ENCODE measurements at regions not wholly inside any gene's neighbourhood (a gene's known extent, or its start where the extent isn't known, plus 50 kb on each side); places are given as distances from the start of the nearest gene placed in this dataset.

DNA sequence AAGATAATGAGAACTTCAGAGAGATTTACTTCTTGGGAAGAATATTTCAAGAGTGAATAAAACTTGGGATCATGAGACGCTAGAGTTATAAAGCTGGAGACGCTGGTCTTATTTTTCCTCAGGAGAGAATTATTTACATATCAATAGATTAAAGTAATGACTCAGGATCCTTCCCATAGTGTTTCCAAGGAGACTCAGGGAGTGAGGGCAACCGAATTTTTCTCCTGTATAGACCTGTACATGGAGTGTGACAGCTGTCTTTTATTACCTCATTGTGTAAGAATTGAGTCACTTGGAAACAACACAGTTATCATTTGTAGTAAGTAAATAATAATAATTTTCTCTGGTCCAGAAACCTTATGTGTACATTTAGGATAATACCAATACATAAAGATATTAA, 1905.5 kb downstream of the OLFM4 start:
- no peak for DNase-seq (ENCODE audit: low spot score)
- Mint-ChIP-seq H3K4me1 (ENCODE audit: low read depth) (no peaks in the 10 kb centered on the region), H3K36me3 (ENCODE audit: low read depth) (no peaks in the 10 kb centered on the region), H3K4me3 (no peak overlapping the region), H3K9me3 (peaks cover 50% of the 10 kb centered on the region), H3K27me3 (ENCODE audit: low read depth) (no peaks in the 10 kb centered on the region), H3K27ac (no peak overlapping the region)

DNA sequence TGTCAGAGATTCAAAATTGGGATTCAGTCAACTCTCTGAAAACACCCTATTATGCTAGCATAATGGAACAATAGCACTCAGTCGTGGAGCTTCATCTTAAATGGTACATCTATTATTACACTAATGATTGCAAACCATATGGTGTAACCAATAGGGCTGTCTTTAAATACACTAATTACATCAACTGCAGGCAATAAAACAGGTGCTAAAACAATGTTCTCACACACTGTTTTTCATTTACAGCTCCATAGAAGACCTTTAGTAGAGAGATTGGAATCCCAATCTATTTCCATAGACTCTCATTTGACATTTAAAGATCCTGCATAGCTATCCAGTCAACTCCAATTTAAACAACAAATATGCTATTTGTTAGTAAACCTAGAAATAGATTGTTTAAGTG, 1917.4 kb downstream of the OLFM4 start:
- no peaks in the 10 kb centered on the region for H3K36me3 Mint-ChIP-seq (ENCODE audit: low read depth)

DNA sequence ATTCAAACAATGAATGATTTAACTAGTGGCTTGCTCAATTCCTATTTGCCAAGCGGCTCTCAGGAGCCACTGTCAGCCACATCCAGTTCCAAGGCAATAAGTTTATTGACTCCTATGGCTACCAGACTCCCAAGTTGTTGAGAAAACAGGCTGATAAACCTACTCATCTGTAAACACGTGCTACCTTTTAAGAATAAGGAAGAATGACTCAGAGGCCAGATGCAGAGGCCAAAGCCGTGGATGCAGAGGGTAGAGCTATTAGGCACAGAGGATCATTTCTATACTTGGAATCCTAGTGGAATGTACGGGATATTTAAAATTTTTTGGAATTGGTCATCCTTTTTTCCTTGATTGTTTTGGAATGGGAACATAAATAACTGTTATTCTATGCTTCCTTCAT, 1921.1 kb downstream of the OLFM4 start:
- Mint-ChIP-seq H3K4me3 (no peak overlapping the region), H3K27me3 (ENCODE audit: low read depth) (no peaks in the 10 kb centered on the region), H3K4me1 (ENCODE audit: low read depth) (no peaks in the 10 kb centered on the region), H3K36me3 (ENCODE audit: low read depth) (no peaks in the 10 kb centered on the region), H3K9me3 (peaks cover 11% of the 10 kb centered on the region), H3K27ac (no peak overlapping the region)
- no peak for DNase-seq (ENCODE audit: low spot score)

More for the DNA sequence above, 1917.4 kb downstream of the OLFM4 start:
- Mint-ChIP-seq H3K9me3 (peaks cover 17% of the 10 kb centered on the region), H3K4me1 (ENCODE audit: low read depth) (no peaks in the 10 kb centered on the region), H3K27me3 (ENCODE audit: low read depth) (no peaks in the 10 kb centered on the region), H3K27ac (no peak overlapping the region), H3K4me3 (no peak overlapping the region)
- no peak for DNase-seq (ENCODE audit: low spot score)

DNA sequence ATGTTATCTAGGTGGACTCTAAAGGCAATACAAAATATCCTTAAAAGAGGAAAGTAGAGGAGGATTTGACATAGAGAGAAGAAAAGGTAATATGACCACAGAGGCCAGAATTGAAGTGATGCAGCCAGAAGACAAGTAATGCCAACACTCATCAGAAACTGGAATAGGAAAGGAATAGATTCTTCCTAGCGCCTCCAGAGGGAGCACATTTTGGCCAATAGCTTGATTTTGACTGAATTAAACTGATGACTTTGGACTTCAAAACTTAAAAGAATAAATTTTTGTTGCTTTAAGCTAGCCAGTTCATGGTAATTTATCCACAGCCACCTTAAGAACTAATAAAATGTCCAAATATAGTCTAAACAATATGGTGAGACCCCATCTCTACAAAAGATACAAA, 1921.9 kb downstream of the OLFM4 start:
- Mint-ChIP-seq H3K4me3 (no peak overlapping the region), H3K4me1 (ENCODE audit: low read depth) (no peaks in the 10 kb centered on the region), H3K36me3 (ENCODE audit: low read depth) (no peaks in the 10 kb centered on the region), H3K27ac (no peak overlapping the region), H3K27me3 (ENCODE audit: low read depth) (no peaks in the 10 kb centered on the region), H3K9me3 (peaks cover 13% of the 10 kb centered on the region)
- DNase-seq (ENCODE audit: low spot score) = no peak

DNA sequence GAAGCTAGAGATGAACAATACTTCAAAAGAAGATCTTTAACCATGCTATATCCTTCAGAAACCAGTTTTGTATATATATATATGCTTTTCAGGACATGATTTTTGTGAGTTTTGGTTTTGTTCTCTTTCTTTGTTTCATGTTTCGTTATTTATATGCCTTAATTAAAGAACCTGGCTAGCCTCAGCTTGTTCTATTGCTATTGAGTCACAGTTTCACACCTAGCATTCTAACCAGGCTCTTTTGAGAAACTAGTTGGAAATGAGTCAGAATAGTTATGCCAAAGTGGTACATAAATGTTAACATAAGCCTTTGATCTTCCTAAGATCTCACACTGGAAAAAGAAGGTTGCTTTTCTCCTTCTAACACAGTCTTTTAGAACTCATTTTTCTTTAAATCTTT, 1925.2 kb downstream of the OLFM4 start:
- no peak for DNase-seq (ENCODE audit: low spot score)
- peaks cover 10% of the 10 kb centered on the region for H3K9me3 Mint-ChIP-seq
- no peaks in the 10 kb centered on the region for H3K4me1 Mint-ChIP-seq (ENCODE audit: low read depth)
- H3K36me3 Mint-ChIP-seq (ENCODE audit: low read depth) = no peaks in the 10 kb centered on the region
- H3K4me3 Mint-ChIP-seq = no peak overlapping the region
- H3K27ac Mint-ChIP-seq = no peak overlapping the region
- no peaks in the 10 kb centered on the region for H3K27me3 Mint-ChIP-seq (ENCODE audit: low read depth)

DNA sequence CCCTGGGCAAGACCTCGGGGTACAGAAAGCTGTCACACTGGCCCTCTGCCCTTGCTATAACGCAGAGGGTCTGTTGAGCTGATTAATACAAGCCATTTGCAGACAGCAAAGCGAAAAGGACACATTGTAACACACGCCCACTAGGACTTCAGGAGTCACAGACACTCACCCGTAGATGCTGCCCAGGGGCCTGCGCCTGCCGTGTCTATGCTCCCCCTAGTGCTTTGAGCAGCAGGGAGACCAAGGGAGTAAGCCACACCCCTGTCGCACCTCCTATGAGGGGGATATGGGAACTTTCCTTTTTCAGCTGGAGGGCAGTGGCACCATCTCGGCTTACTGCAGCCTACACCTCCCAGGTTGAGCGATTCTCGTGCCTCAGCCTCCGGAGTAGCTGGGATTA, 1930.2 kb downstream of the OLFM4 start:
- Mint-ChIP-seq H3K4me1 (ENCODE audit: low read depth) (no peaks in the 10 kb centered on the region), H3K36me3 (ENCODE audit: low read depth) (no peaks in the 10 kb centered on the region), H3K4me3 (no peak overlapping the region), H3K27me3 (ENCODE audit: low read depth) (no peaks in the 10 kb centered on the region), H3K9me3 (peaks cover 30% of the 10 kb centered on the region), H3K27ac (no peak overlapping the region)
- DNase-seq (ENCODE audit: low spot score) = no peak

DNA sequence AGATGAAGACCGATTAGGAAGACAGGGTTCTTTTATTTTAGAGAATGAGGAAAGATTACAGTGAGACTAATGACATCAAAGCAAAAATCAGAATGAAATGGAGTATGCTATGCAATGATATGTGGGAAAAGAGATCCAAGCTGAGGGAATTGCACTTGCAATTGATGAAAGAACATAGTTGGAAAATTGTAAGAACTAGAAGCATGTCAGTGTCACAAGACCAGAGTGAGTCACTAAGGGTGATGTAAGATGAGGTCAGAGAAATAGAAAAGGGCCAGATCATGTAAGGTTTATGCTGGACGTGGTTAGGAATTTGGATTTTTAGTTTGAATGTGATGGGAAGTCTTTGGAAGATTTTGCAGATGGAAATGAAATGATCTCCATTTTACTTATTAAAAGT, 1937.3 kb downstream of the OLFM4 start:
- Mint-ChIP-seq H3K36me3 (ENCODE audit: low read depth) (no peaks in the 10 kb centered on the region), H3K4me1 (ENCODE audit: low read depth) (no peaks in the 10 kb centered on the region), H3K27ac (no peak overlapping the region), H3K27me3 (ENCODE audit: low read depth) (no peaks in the 10 kb centered on the region), H3K9me3 (peaks cover 31% of the 10 kb centered on the region), H3K4me3 (no peak overlapping the region)
- DNase-seq (ENCODE audit: low spot score) = no peak

DNA sequence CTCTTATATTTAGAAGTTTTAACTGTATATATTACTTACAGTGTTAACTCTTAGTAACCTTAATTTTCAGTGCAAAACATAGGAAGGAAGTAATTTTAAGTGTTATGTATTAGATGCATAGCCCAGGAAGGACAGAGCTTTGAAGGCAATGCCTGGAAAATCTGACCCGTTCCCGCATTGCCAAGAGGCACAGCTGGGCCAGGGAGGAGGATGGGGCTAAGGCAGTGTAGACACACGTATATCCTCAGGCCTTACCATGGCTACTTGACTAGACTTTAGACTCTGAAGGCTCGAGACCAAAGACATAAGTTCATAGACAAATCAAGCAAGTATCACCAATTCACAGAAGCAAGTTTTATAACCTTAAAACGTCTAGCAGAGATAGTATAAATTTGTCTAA, 1944.2 kb downstream of the OLFM4 start:
- H3K4me3 Mint-ChIP-seq = no peak overlapping the region
- H3K27me3 Mint-ChIP-seq (ENCODE audit: low read depth) = no peaks in the 10 kb centered on the region
- no peak for DNase-seq (ENCODE audit: low spot score)
- H3K4me1 Mint-ChIP-seq (ENCODE audit: low read depth) = no peaks in the 10 kb centered on the region
- H3K36me3 Mint-ChIP-seq (ENCODE audit: low read depth) = no peaks in the 10 kb centered on the region
- peaks cover 34% of the 10 kb centered on the region for H3K9me3 Mint-ChIP-seq
- H3K27ac Mint-ChIP-seq = no peak overlapping the region

DNA sequence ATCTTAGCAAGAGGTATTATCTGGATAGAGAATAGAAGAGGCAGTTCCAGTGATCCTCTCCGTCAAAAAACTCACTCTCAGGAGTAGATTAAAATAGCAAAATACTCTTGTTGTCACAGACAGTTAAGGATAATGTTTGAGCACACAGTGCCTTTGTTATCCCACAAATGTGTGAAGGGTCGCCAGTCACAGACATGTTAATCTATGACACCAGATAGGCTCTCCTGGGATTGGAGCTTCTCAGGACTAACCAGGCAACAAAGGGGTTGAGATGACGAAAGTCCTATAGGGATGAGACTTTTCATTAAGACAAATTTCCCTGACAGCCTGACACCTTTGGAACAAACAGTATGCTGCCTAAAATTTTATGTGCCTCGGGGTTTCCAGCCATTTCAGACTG, 1947.1 kb downstream of the OLFM4 start:
- no peaks in the 10 kb centered on the region for H3K4me1 Mint-ChIP-seq (ENCODE audit: low read depth)
- H3K36me3 Mint-ChIP-seq (ENCODE audit: low read depth) = no peaks in the 10 kb centered on the region
- H3K27me3 Mint-ChIP-seq (ENCODE audit: low read depth) = no peaks in the 10 kb centered on the region
- H3K27ac Mint-ChIP-seq = no peak overlapping the region
- DNase-seq (ENCODE audit: low spot score) = no peak
- peaks cover 17% of the 10 kb centered on the region for H3K9me3 Mint-ChIP-seq
- H3K4me3 Mint-ChIP-seq = no peak overlapping the region

DNA sequence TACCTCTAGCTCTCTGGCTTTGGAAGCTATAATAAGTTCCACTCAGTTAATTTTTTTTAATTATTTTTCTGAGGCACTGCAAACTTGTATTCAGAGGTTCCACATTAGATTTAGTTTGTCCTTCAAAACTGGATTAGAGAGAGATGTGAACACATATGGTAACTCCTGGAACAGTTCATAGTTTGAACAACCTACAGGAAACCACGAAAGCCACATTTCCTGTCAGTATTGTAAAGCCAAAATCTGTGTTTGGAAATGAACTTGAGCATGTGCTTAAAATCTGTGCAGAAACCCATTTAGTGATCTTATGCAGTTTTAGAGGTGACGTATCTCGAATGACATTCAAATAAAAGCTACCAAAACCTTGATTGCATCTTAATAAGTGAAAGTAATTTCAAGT, 1952.0 kb downstream of the OLFM4 start:
- Mint-ChIP-seq H3K27ac (no peak overlapping the region), H3K4me1 (ENCODE audit: low read depth) (no peaks in the 10 kb centered on the region), H3K4me3 (no peak overlapping the region), H3K27me3 (ENCODE audit: low read depth) (no peaks in the 10 kb centered on the region), H3K36me3 (ENCODE audit: low read depth) (no peaks in the 10 kb centered on the region), H3K9me3 (peaks cover 19% of the 10 kb centered on the region)
- DNase-seq (ENCODE audit: low spot score) = no peak

DNA sequence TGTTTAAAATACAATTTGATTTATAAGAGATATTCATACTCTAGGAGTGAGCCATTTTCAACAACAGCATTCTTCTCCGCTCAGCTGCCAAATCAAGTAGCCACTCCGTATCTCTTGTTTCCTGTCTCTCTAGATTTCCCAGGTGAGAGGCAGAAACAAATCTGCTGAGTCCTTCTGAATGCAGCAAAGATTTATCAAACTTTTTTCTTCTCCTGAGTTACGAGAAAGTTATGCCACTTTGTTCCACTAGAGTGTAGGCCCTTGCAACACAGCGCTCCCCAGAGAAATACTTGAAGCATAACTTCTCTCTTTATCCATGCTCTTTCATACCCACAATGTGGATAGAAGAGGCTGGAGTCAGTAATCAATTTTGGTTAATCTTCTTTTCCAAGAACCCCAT, 1960.8 kb downstream of the OLFM4 start:
- Mint-ChIP-seq H3K27me3 (ENCODE audit: low read depth) (no peaks in the 10 kb centered on the region), H3K36me3 (ENCODE audit: low read depth) (no peaks in the 10 kb centered on the region), H3K27ac (no peak overlapping the region), H3K4me1 (ENCODE audit: low read depth) (no peaks in the 10 kb centered on the region), H3K9me3 (peaks cover 25% of the 10 kb centered on the region), H3K4me3 (no peak overlapping the region)
- DNase-seq (ENCODE audit: low spot score) = no peak

DNA sequence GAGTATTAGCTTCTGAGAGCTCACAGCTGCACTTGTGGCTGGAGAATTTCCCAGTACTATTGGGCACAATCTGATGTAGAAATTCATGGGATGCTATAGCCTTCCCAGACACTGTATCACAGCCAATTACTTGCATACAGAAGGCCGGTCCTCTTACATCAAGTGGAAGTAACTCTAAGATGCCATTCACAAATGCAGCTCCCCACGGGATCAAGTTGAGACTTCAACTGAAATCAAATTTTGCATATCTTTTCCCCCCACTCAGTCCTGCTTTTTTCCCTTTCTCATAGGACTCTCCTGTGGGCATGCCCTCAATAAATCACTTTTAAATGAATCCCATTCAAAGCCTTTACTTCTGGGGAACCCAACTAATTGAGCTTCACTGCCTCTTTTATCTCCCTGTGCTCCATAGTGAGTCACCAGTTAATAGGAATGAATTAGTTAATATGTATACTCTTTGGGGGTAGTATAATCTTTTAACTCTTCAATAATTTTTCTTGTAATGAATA, 1970.8 kb downstream of the OLFM4 start:
- H3K4me3 Mint-ChIP-seq = no peak overlapping the region

DNA sequence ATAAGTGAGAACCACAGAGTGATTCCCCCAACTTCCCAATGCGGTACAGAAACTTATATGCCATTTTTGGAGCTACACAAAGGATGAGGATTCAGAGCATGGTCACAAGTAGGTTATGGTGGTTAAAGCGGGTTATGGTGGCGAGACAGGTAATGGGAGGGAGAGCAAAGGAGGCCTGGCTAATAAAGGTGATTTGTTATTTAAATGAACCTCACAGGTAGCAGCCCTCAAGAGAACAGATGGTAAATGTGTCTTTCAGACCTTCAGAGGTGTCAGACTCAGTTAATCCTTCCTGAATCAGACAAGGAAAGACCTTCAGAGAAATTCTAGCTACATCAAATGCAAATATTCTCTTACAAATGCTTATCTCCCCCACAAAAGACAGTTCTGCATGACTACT, 1971.4 kb downstream of the OLFM4 start:
- no peaks in the 10 kb centered on the region for H3K27me3 Mint-ChIP-seq (ENCODE audit: low read depth)
- no peak overlapping the region for H3K27ac Mint-ChIP-seq
- DNase-seq (ENCODE audit: low spot score) = no peak
- no peaks in the 10 kb centered on the region for H3K36me3 Mint-ChIP-seq (ENCODE audit: low read depth)
- no peaks in the 10 kb centered on the region for H3K4me1 Mint-ChIP-seq (ENCODE audit: low read depth)
- no peak overlapping the region for H3K4me3 Mint-ChIP-seq
- H3K9me3 Mint-ChIP-seq = peaks cover 42% of the 10 kb centered on the region

More for the DNA sequence above, 1970.8 kb downstream of the OLFM4 start:
- Mint-ChIP-seq H3K27ac (no peak overlapping the region), H3K4me1 (ENCODE audit: low read depth) (no peaks in the 10 kb centered on the region), H3K36me3 (ENCODE audit: low read depth) (no peaks in the 10 kb centered on the region), H3K9me3 (peaks cover 41% of the 10 kb centered on the region), H3K27me3 (ENCODE audit: low read depth) (no peaks in the 10 kb centered on the region)
- no peak for DNase-seq (ENCODE audit: low spot score)

DNA sequence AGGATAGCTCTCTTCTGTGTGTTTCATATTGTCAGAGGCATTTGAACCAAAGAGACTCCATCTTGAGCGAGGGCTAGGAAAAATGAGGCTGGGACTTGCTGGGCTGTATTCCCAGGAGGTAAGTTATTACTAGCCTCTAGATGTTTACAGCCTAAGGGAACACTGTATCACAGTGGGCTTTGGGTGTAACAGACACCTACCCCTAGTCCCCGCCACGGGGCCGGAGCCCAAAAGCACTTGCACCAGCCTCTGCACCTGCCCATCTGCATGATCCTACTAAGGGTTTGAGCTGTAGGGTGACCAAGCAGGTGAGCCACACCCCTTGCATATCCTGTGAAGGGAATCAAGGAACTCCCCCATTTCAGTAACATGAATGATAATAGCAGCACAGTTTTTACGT, 1972.2 kb downstream of the OLFM4 start:
- H3K4me1 Mint-ChIP-seq (ENCODE audit: low read depth) = no peaks in the 10 kb centered on the region
- no peak overlapping the region for H3K27ac Mint-ChIP-seq
- H3K36me3 Mint-ChIP-seq (ENCODE audit: low read depth) = no peaks in the 10 kb centered on the region
- no peak overlapping the region for H3K4me3 Mint-ChIP-seq
- DNase-seq (ENCODE audit: low spot score) = no peak
- no peaks in the 10 kb centered on the region for H3K27me3 Mint-ChIP-seq (ENCODE audit: low read depth)
- H3K9me3 Mint-ChIP-seq = peaks cover 42% of the 10 kb centered on the region

DNA sequence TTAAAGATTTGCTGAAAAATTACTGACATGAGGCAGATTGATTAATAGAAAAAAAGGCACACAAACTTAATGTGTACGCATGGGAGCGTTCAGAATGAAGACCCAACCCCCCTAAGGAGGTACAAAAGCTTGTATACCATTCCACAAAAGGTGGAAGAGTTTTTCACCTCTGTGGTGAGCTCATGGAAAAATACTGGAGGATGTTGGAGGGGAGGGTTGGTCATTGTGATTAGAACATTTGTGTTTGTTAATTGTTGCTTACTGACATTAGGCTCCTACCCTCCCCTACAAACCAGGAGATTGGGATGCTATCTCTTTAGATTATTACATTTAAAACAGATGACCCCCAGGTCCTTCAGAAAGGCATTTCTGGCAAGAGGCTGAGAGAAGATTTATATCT, 1973.3 kb downstream of the OLFM4 start:
- H3K9me3 Mint-ChIP-seq = peaks cover 42% of the 10 kb centered on the region
- no peaks in the 10 kb centered on the region for H3K27me3 Mint-ChIP-seq (ENCODE audit: low read depth)
- H3K27ac Mint-ChIP-seq = no peak overlapping the region

More for the DNA sequence above, 1973.3 kb downstream of the OLFM4 start:
- DNase-seq (ENCODE audit: low spot score) = no peak
- Mint-ChIP-seq H3K4me1 (ENCODE audit: low read depth) (no peaks in the 10 kb centered on the region), H3K4me3 (no peak overlapping the region), H3K36me3 (ENCODE audit: low read depth) (no peaks in the 10 kb centered on the region)

All from T-helper 2 cell treated with Interferon-gamma antibody and Interleukin-4, amounts not matched to agents 5 μg/mL and 100 μg/mL, for 36 hours (primary cell).